ENCODE measurements at regions not wholly inside any gene's neighbourhood (a gene's known extent, or its start where the extent isn't known, plus 50 kb on each side); places are given as distances from the start of the nearest gene placed in this dataset.

- peak; percentile 16 for DNase-seq
Observed at GRCh38 chr18:72063001-72063400, 481.1 kb downstream of the CBLN2 start.

DNA sequence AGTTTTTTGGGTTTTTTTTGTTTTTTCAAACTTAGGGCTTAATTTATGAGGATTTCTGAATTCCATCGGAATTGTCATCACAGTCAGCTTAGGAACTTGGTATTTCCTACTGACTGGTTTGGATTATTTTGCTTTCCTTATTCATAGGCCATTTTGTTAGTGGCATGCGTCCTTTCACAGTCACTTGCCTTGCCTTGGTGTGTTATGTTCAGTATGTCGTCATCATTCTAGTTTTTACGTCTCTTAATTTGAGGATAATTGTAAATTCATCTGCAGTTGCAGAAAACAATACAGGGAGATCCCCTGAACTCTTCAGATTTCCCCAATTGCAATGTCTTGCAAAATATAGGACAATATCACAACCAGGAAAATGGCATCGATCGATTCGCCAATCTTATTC, 485.3 kb downstream of the CBLN2 start:
- no peak for DNase-seq

GRCh38 chr18:72056171-72056570, 488.0 kb downstream of the CBLN2 start:
- no peak for DNase-seq

- DNase-seq = no peak
Observed at GRCh38 chr18:72041313-72042032, 502.7 kb downstream of the CBLN2 start.

GRCh38 chr18:72013427-72013850, 530.7 kb downstream of the CBLN2 start:
- no peak for DNase-seq

DNA sequence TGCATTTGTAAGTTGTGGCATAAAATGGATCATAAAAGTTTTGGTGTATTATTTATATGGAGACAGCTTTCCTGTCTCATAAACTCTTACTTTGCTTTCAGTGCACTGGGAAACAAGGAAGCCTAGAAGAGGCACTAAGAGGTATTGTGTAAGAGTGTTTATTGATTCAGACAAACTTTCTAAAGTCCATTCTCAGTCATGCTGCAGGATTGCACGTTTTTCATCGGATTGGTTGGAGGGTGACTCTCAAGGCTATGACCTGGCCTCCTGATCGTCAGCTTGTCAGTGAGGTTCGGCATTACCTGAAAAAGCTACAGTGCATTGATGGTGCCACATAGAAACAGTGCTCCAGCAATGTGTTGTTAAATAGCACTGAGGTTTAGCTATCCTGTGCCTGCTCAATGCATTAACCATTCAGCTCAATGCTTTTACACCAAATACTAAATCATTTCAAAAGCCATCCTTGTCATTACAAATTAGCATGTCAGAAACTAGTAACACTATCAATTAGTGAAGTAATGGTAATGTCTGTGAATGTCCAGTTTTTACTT, 545.5 kb downstream of the CBLN2 start:
- no peak for DNase-seq

DNA sequence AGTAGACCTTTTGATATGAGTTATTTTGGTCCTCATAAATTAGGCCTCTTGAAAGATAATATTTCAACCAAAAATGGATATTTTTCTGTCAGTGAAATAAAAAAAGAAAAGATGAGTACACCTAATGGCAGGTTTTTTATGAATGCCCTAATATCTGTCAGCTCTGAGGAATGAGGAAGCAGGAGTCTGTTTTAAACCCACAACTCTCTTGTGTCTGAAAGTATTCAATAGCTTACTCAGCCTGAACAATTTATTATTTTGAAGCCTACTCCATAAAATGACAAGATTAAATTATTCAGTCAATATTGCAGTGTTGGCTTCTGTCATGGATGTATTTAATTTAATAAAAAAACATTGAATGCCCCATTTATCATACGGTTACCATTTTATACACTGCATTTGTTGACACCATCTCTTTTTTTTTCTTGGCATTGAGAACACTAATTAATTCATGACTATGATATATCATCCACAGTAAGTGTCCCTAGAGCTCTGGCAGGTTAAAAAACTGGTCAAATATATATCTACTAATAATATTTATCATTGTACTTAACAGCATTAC, 548.2 kb downstream of the CBLN2 start:
- DNase-seq = no peak

GRCh38 chr18:71994273-71994672, 549.9 kb downstream of the CBLN2 start:
- no peak for DNase-seq

DNA sequence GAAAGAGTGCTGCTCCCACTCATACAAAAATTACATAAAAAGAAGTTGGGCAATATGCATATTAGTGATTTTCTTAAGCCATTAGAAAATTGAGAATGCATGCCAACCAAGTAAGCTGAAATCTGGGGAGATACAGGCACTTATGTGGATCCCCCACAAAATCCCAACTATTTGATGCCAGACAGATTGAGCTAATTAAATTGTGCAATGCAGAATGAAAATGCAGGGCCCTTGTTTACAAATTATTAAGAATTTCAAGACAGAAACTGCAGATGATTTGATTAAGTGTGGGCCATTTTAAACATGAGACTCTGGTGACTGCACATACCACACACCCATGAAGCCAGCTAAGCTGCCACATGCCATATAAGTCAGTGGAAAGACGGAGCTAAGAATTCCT, 554.5 kb downstream of the CBLN2 start:
- no peak for DNase-seq

DNA sequence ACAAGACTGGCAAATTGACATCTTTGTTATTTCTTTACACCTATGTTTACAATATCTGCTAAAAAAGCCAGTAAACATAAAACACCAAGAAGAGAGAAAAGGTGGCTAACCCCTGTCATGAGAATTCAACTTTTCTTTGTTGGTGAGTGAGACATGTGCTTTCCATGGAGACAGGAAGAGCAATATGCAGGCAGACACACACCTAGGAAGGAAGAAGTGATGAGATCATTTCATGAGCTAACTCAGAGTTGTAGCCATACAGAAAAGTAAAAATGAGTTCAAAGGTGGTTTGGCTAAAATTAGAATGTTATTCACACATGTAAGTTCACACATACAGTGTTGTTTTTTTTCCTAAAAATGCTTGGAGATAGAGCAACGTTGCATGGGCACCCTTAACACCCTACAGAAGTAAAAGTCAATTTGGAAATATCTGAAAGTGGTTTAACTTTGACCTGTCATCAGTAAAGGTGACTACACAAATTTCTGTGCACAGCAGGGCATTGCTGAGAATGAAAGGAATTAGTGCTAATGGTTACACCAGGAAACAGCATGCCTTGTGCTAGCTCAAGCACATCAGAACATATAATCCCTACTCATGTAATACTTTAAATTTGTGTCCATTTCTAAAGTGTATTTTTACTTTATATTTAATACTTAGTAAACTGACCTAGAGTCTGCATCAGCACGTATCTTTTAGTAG, 557.6 kb downstream of the CBLN2 start:
- no peak for DNase-seq

GRCh38 chr18:71976744-71977143, 567.4 kb downstream of the CBLN2 start:
- DNase-seq = no peak

GRCh38 chr18:71966791-71967190, 577.4 kb downstream of the CBLN2 start:
- DNase-seq = no peak

GRCh38 chr18:71958605-71959004, 585.5 kb downstream of the CBLN2 start:
- no peak for DNase-seq

DNA sequence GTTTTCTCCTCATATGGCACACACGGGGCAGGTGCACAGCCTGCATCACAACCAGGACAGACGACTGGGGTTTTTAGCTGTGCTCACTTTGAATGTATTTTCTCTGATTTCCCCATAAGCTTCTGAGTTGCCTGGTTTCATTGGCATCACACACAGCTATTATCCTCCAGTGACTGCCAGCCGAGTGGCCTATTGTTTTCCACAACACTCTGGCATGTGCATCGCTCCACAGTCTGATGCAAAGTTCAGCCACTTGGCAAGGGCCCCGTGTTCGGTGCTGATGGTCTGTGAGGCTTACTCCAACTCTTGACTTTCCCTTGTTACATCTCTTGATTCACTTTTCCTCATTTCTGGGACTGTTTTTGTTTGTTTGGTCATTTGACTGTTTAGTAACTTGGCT, 593.1 kb downstream of the CBLN2 start:
- no peak for DNase-seq

DNA sequence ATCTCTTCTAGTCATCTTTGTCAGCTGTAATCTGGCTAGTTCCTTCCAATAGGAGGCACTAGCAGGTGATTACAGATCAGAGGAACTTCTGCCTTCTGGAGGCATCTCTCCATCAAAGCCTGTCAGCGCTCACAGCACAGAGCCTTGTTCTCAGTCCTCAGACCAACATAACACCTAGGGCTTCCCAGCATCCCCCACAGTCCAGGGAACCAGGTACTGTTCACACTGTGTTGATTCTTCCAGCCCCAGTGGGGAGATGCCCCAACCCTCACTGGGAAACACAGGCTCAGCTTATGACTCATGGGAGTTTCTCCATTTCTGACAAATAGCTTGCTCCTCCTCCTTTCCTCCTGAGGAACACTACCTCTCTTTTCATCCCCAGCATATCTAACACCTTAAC, 601.7 kb downstream of the CBLN2 start:
- DNase-seq = no peak

- no peak for DNase-seq
Observed at GRCh38 chr18:71939483-71939882, 604.7 kb downstream of the CBLN2 start.

DNA sequence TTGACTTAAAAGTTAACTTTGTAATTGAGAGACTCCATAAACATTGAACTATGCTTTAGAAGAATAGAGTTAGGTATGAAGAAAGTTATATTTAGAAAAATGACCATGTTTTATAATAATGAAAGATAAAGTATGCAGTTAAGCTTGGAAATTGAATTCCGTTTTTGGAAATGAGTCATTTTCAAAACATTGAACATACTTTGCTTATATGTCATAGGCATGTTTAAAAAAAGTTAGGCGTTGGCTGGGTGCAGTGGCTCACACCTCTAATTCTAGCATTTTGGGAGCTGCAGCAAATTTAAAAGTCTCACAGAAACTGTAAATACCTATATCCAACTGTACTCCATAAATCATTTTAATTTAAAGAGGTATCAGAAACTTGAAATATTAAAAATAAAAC, 607.4 kb downstream of the CBLN2 start:
- no peak for DNase-seq

- no peak for DNase-seq
Observed at GRCh38 chr18:71919211-71919610, 624.9 kb downstream of the CBLN2 start.

- no peak for DNase-seq
Observed at GRCh38 chr18:71913641-71914040, 630.5 kb downstream of the CBLN2 start.

DNA sequence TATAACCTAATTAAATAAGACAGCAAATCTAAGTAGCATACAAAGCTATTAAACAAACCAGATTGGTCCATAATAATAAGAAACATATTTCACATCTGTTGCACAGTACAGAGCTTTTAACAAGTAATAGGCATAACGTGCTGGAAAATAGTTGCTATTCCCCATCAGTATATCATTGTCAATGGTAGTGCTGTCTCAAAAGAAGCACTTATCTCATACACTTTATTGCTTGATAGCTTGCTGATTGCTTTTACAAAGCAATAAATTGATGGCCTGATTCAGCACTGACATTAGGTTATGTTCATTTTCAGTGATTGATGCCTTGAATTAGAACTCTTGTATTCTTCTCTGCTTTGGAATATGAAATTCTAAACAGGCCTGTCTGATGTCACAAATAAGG, 641.7 kb downstream of the CBLN2 start:
- DNase-seq = no peak

DNA sequence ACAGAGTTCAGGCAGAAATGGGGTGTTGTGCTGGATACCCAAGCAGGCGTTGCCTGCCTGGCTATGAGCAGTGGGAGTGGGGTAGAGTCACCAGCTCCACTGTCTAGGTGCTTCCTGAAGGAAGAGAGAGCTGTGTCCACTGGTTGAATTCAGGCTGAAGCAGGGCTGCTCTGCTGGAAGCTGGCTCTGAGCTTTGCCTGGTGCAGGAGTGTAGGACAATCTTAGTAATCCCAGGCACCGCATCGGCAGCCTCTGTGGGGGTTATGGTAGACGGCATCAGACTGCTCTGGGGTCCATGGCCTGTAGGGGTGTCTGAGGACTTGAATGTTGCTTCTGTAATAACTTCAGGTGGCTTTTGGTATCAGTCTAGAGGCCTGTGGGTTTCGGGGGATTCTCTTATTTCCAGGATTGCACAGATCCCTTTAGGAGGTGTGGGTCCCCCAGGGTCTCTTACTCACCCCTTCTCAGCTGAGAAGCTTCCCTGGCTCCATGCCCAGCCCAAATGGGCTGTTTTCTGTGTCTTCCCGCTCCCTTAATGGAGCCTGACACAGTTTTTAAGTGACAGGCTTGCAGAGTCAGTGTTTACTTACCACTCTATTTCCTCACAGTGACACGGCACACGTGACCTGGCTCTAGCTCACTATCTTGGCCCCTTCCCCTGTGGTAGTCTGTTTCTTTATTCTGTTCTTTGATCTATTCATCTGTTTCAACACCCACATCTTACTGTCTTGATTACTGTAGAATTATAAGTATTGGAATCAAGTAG, 644.3 kb downstream of the CBLN2 start:
- no peak for DNase-seq

DNA sequence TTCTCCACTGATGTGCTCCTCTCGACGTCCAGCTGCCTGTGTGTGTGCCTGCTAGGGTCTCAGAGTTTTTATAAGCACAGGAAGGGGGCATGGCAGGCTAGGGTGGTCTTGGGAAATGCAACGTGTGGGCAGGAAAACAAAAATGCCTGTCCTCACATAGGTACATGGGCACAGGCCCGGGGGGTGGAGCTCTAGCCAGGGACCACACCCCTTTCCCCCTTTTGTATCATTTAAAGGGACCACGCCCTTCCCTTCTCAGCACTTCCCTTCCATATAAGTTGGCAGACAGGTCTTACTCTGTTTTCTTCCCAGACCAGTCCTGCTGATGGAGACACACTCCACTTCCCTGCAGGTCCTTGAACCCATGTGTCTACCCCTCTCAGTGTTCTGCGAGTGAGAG, 645.0 kb downstream of the CBLN2 start:
- no peak for DNase-seq

DNA sequence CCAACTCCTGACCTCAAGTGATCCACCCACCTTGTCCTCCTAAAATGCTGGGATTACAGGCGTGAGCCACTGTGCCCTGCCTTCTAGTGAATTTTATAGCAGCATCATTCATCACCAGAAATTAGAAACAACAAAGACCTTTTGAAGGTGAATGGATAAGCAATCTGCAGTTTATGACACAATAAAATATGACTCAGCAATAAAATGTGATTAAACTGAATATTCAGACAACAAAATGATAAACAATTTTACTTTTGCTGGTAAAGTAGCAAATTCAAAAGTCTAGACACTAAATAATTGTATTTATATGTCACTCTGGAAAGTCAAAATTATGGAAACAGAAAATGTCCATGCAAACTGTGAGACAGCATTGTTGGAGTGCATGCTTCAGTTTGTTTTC, 656.6 kb downstream of the CBLN2 start:
- DNase-seq = no peak

Data from NCI-H748 treated with DMSO at 0.1 percent for 48 hours (cell line).